Breast epithelium (tissue), 4 donors: ENCODE measurements at regions not wholly inside any gene's neighbourhood (a gene's known extent, or its start where the extent isn't known, plus 50 kb on each side); places are given as distances from the start of the nearest gene placed in this dataset.

Experiments
- DNase-seq, 2 donors: peaks; one replicate each; pipeline ENCODE4 v3.0.0-alpha.2; 2019; ENCODE audit warnings: low spot score in 2 of 2
- H3K27ac ChIP-seq, 2 donors: fragments of 200-600 bp; sonication (generic) in 1 of 2; one replicate each; pipeline ENCODE4 v1.5.1; 2016 to 2019; ENCODE audit warnings: mild to moderate bottlenecking in 1 of 2
- H3K27me3 ChIP-seq, 2 donors: fragments of 200-600 bp; sonication (generic) in 1 of 2; one replicate each; pipeline versions ENCODE4 v1.5.1 to v1.6.0; 2017 to 2019; ENCODE audit warnings: control low read depth in 1 of 2, mild to moderate bottlenecking in 1 of 2
- H3K36me3 ChIP-seq: fragments of 200-600 bp; one replicate; pipeline ENCODE4 v1.5.1; 2019
- H3K4me1 ChIP-seq, 2 donors: fragments of 200-600 bp; sonication (generic); one replicate each; pipeline ENCODE4 v1.5.1; 2016 to 2019; ENCODE audit warnings: control low read depth in 1 of 2
- H3K4me3 ChIP-seq, 3 donors: fragments of 200-600 bp; sonication (generic); 1 replicate in 2 of 3; 2 replicates in 1 of 3; pipeline ENCODE4 v1.5.1; 2016 to 2019; ENCODE audit warnings: mild to moderate bottlenecking in 3 of 3, moderate library complexity in 2 of 3
- H3K9me3 ChIP-seq, 2 donors: fragments of 200-600 bp; sonication (generic) in 1 of 2; one replicate each; pipeline ENCODE4 v1.5.1; 2016 to 2019; ENCODE audit warnings: control low read depth in 1 of 2
- CTCF ChIP-seq, 3 donors: fragments of 450-650 bp; IDR thresholded peaks; one replicate each; pipeline ENCODE4 v1.5.1; 2016 to 2017; ENCODE audit warnings: antibody characterized with exemption in 3 of 3, mild to moderate bottlenecking in 3 of 3, moderate library complexity in 3 of 3
- POLR2A ChIP-seq: fragments of 450-650 bp; IDR thresholded peaks from one replicate; pipeline ENCODE4 v1.6.1; 2016; ENCODE audit warnings: antibody characterized with exemption, mild to moderate bottlenecking, moderate library complexity
- POLR2AphosphoS5 ChIP-seq, 3 donors: sonication (generic); formaldehyde crosslinking; IDR thresholded peaks; one replicate each; pipeline ENCODE4 v1.6.1; 2017; ENCODE audit warnings: antibody characterized with exemption in 3 of 3
- intact Hi-C: fragments of 100-400 bp; cut with DNase I; formaldehyde crosslinking; loops from one replicate; pipeline ENCODE4 v1.15.1; 2023; ENCODE audit warnings: low total_unique reads

DNA sequence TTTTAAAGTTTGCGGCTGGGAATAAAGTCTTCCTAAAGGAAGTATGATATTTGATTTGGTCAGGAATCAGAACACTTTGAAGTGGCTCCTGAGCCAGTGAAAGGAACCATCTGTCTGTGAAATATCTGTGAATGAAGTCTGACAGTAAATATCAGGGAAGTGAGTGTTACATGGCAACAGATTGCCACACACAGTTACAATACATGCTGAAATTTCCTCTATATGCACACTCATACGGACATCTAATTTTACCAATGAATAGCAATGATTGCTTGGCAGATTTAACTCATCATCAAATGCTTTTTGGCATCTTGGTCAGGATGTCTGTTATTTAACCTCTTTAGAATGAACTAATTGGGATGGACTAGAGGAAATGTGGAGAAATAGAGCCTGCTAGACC lies 1023.8 kb downstream of the FAT4 start:
- Histone ChIP-seq H3K36me3 (no peaks in the 10 kb centered on the region), H3K27me3 (no peaks in the 10 kb centered on the region), H3K4me1 (no peaks in the 10 kb centered on the region), H3K27ac (no peak overlapping the region), H3K9me3 (no peaks in the 10 kb centered on the region), H3K4me3 (no peak overlapping the region)
- no peak for DNase-seq
- TF ChIP-seq POLR2AphosphoS5 (IDR thresholded peaks at IDR 0.05) (no peak), CTCF (IDR thresholded peaks at IDR 0.05) (no peak), POLR2A (no peak)
- intact Hi-C loops = no loop called here

DNA sequence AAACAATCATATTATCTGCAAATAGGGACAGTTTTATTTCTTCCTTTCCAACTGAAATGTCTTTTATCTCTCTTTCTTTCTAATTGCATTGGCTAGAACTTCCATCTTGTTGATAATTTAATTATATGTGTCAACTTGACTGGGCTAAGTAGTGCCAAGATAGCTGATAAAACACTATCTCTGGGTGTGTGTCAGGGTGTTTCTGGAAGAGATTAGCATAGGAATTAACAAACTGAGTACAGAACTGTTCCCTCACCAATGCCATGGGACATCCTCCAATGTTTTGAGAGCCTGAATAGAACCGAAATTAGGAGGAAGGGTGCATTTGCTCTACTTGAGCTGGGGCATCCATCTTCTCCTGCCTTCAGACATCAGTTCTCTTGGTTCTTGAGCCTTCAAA lies 1027.2 kb downstream of the FAT4 start:
- no peak overlapping the region for H3K4me3 ChIP-seq
- no peaks in the 10 kb centered on the region for H3K9me3 ChIP-seq
- H3K4me1 ChIP-seq = no peaks in the 10 kb centered on the region
- intact Hi-C loops = no loop called here
- DNase-seq = no peak
- no peak overlapping the region for H3K27ac ChIP-seq
- H3K27me3 ChIP-seq = no peaks in the 10 kb centered on the region
- H3K36me3 ChIP-seq = no peaks in the 10 kb centered on the region
- TF ChIP-seq CTCF (IDR thresholded peaks at IDR 0.05) (no peak), POLR2A (no peak), POLR2AphosphoS5 (IDR thresholded peaks at IDR 0.05) (no peak)

- H3K4me1 ChIP-seq = no peaks in the 10 kb centered on the region
- no peaks in the 10 kb centered on the region for H3K27me3 ChIP-seq
- TF ChIP-seq POLR2AphosphoS5 (IDR thresholded peaks at IDR 0.05) = no peak
- TF ChIP-seq CTCF (IDR thresholded peaks at IDR 0.05) = no peak
- no peak for TF ChIP-seq POLR2A
- no peaks in the 10 kb centered on the region for H3K36me3 ChIP-seq
- H3K4me3 ChIP-seq = no peak overlapping the region
- no peaks in the 10 kb centered on the region for H3K9me3 ChIP-seq
- H3K27ac ChIP-seq = no peak overlapping the region
- intact Hi-C loops = no loop called here
- DNase-seq = no peak
These were observed 1029.7 kb downstream of the FAT4 start for GRCh38 chr4:126344472-126344871.

GRCh38 chr4:126346654-126347053 lies 1031.9 kb downstream of the FAT4 start:
- H3K36me3 ChIP-seq = no peaks in the 10 kb centered on the region
- intact Hi-C loops = no loop called here
- no peak overlapping the region for H3K27ac ChIP-seq
- no peak overlapping the region for H3K4me3 ChIP-seq
- DNase-seq = no peak
- H3K9me3 ChIP-seq = no peaks in the 10 kb centered on the region
- no peaks in the 10 kb centered on the region for H3K27me3 ChIP-seq
- TF ChIP-seq POLR2A (no peak), CTCF (IDR thresholded peaks at IDR 0.05) (no peak), POLR2AphosphoS5 (IDR thresholded peaks at IDR 0.05) (no peak)
- no peaks in the 10 kb centered on the region for H3K4me1 ChIP-seq

DNA sequence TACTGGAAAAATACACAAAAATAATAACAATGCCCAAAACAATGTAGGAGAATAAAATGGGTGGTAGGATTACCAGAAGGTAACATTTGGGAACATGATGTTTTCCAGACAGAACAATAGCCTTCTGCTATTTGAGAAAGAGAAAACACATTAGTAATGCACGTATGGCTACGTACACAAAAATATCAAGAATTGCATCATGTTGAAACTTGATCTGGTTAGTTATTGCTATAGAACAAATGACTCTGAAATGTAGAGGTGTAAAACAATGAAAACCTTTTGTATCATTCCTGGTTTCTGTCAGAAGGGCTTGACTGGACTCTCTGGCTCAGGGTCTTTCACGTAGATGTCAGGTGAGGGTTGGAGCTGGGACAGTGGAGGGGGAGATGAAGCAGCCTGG lies 1040.0 kb downstream of the FAT4 start:
- H3K4me3 ChIP-seq = no peak overlapping the region
- H3K27ac ChIP-seq = no peak overlapping the region
- TF ChIP-seq POLR2AphosphoS5 (IDR thresholded peaks at IDR 0.05) = no peak
- no peak for TF ChIP-seq CTCF (IDR thresholded peaks at IDR 0.05)
- TF ChIP-seq POLR2A = no peak
- H3K9me3 ChIP-seq = no peaks in the 10 kb centered on the region
- intact Hi-C loops = no loop called here
- no peaks in the 10 kb centered on the region for H3K36me3 ChIP-seq
- H3K27me3 ChIP-seq = no peaks in the 10 kb centered on the region
- no peaks in the 10 kb centered on the region for H3K4me1 ChIP-seq
- DNase-seq = no peak
